ENCODE measurements at regions not wholly inside any gene's neighbourhood (a gene's known extent, or its start where the extent isn't known, plus 50 kb on each side); places are given as distances from the start of the nearest gene placed in this dataset.

DNA sequence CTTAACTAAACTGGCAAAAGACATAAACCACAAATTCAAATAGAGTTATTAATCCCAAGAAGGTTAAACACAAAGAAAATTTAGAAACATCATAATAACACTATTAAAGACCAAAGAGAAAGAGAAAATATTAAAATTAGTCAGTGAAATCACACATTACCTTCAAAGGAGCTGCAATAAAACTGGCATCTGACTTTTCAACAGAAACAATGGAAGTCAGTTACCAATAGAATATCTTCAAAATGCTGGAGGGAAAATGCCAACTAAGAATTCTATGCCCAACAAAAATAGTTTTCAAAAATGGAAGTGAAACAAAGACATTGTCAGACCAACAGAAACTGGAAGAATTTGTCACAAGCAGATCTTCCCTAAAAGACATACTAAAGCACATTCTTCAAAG is 68.7 kb upstream of the RNF7 start:
- DNase-seq (ENCODE audit: low spot score) = no peak

GRCh38 chr3:141677701-141678100 is 60.4 kb upstream of the RNF7 start:
- no peak for DNase-seq (ENCODE audit: low spot score)

DNA sequence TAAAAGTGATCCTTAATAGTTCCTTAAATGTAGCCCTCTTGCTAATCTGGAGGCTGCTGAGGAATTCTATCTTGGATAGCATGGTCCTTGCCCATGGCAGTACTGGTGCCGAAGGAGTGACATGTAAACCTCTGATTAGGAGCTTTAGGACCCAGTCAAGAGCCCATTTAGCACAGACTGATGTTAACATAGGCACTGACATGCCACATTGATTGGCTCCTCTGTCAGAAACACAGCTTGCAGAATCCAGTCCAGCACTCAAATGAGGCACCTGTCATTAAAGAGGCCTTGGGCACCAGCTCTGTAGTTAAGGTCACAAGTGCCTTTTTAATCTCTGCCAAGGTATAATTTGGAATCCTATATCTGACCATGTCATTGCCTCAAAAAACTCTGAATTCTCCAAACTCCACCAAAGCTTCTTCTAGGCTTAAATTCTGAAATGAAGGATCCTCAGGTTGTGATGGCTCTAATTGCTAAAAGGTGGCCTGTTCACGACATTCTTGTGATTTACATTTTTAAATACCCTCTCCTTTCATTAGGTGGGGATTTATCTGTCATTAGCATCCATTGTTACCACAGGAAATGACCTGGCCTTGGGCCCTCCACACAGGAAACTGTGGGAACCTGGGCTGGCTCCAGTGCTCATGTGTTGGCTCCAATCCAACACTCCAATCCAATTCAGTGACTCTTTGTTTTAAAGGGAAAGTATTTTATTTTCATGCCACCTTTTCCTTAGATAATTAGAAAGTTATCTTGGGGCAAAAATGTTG is 57.3 kb upstream of the RNF7 start:
- no peak for DNase-seq (ENCODE audit: low spot score)

- no peak for DNase-seq (ENCODE audit: low spot score)
Observed at GRCh38 chr3:141681390-141681780, 56.7 kb upstream of the RNF7 start.

DNA sequence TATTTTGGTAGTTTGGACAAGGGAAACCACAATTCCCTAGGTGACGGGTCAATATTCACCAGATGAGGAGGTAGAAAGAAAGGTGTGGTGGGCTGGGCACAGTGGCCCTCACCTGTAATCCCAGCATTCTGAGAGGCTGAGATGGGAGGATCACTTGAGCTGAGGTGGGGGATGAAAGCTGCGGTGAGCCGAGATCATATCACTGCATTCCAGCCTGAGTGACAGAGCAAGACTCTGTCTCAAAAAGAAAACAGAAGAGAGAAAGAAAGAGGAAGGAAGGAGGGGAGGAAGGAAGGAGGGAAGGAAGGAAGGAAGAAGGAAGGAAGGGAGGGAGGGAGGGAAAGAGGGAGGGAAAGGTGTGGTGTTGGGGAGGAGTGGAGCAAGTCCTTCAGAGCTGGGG is 56.1 kb upstream of the RNF7 start:
- DNase-seq (ENCODE audit: low spot score) = no peak

GRCh38 chr3:141682921-141683320 is 55.2 kb upstream of the RNF7 start:
- no peak for DNase-seq (ENCODE audit: low spot score)

DNA sequence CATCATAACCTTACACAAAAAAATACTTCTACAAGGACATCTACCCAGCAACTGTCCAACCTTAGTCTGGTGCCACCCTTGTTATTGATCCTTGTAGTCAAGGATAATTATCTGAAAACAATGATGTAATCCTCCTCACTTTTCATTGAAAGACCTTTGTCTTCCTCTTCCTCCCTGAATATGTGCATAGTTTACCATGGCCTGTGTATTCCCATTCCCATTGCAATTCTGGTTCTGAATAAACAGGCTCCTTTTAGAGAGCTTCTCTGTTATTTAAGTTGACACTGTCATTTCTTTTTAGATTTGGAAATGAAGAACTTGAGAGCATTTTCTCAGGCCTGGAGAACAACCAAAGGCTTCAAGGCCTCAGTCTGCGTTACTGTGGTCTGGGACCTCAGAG is 53.3 kb upstream of the RNF7 start:
- DNase-seq (ENCODE audit: low spot score) = no peak

DNA sequence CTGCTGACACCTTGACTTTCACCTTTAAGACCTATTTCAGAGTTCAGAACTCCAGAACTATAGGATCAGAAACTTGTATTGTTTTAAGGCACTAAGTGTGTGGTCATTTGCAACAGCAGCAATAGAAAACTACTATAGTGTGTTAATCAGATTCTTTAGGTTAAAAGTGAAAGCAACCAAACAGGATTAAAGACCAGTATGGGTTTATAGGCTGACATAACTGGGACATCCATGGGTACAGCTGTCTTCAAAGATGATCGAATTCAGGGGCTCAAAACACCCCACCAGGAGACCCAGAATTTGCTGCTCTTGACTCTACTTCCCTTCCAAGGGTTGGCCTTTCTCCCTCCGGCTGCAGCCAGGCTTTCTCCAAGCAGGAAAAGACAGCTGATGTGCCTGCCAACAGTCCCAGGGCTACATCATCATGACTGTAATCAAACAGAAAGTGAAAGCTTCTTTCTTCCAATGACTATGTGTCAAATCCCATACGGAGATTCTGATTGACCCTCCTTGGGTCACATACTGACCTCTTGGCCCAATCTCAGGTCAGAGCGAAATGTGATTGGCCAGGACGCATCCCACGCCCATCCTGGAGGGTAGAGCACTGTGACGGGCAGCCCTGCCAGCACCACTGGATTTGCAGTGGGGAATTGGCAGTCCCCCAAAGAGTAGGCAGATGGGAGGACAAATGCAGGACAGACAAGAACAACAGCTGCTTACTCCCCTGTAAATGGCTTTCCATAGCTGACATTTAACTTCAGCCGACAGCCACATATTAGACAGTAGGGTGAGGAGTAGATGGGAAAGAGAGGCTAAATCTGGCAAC is 51.4 kb upstream of the RNF7 start:
- peak; percentile 88 for DNase-seq (ENCODE audit: low spot score)

Data from globus pallidus (tissue), 1 donor.